GM23338 (cell line): ENCODE measurements at regions not wholly inside any gene's neighbourhood (a gene's known extent, or its start where the extent isn't known, plus 50 kb on each side); places are given as distances from the start of the nearest gene placed in this dataset.

Experiments
- CREB1 ChIP-seq: fragments of 250-450 bp; sonication (Bioruptor Pico); IDR thresholded peaks from 2 replicates; pipeline ENCODE4 v1.5.0; 2020; ENCODE audit warnings: low read depth, mild to moderate bottlenecking, moderate library complexity
- CTCF ChIP-seq, 2 experiments: fragments of 200-600 bp in 1 of 2; sonication (generic) in 1 of 2; conservative IDR thresholded peaks; 2 replicates each; pipeline versions ENCODE4 v1.5.1 to v1.6.1; 2016 to 2017; ENCODE audit warnings: antibody characterized with exemption in 2 of 2, low read depth in 2 of 2, mild to moderate bottlenecking in 2 of 2, moderate library complexity in 1 of 2
- EZH2 ChIP-seq: fragments of 200-600 bp; sonication (generic); IDR thresholded peaks from one replicate; pipeline ENCODE4 v1.8.0; 2017; ENCODE audit warnings: antibody characterized with exemption, mild to moderate bottlenecking, low read depth; ENCODE audit not compliant: unreplicated experiment
- EZH2phosphoT487 ChIP-seq: fragments of 200-600 bp; sonication (generic); IDR thresholded peaks from one replicate; pipeline ENCODE4 v1.8.1; 2018; ENCODE audit warnings: antibody characterized with exemption; ENCODE audit not compliant: unreplicated experiment
- POLR2AphosphoS5 ChIP-seq: IDR thresholded peaks from 2 replicates; pipeline ENCODE4 v1.6.1; 2016; ENCODE audit warnings: antibody characterized with exemption, low read depth
- ZNF331 ChIP-seq: fragments of 250-450 bp; sonication (Bioruptor Pico); IDR thresholded peaks from 2 replicates; pipeline ENCODE4 v1.5.0; 2020; ENCODE audit warnings: low read depth, mild to moderate bottlenecking, moderate library complexity

DNA sequence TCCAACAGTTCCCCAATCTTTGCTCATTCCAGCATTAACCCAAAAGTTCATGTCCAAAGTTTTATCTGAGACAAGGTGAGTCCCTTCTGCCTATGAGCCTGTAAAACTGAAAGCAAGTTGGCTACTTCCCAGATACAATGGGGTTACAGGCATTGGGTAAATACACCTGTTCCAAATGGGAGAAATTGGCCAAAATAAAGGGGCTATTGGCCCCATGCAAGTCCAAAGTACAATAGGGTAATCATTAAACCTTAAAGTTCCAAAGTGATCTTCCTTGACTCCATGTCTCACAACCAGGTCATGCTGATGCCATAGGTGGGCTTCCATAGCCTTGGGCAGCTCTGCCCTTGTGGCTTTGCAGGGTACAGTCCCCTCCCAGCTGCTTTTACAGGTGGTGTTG lies 511.7 kb upstream of the KLHL4 start:
- TF ChIP-seq CTCF (conservative IDR thresholded peaks at IDR 0.05; ENCODE audit: low read depth in 2 of 2), result no peak
- no peak for TF ChIP-seq CREB1 (CRISPR knock-in tag)
- TF ChIP-seq POLR2AphosphoS5, result no peak
- TF ChIP-seq EZH2, result no peak
- no peak for TF ChIP-seq EZH2phosphoT487
- no peak for TF ChIP-seq ZNF331 (CRISPR knock-in tag)
